IMR-90 (cell line): ENCODE measurements at regions not wholly inside any gene's neighbourhood (a gene's known extent, or its start where the extent isn't known, plus 50 kb on each side); places are given as distances from the start of the nearest gene placed in this dataset.

Source experiments
- ATAC-seq: fragments of 200-7000 bp; cut with Tn5 transposase; 2 replicates; pipeline ENCODE4 v1.9.1; 2020; ENCODE audit warnings: low read depth, mild to moderate bottlenecking, moderate library complexity
- BruUV-seq: library from RNA; stranded (reverse); fragments of 400-500 nt; replicated peaks from 2 replicates; lab custom pipeline; 2021; lab: Mats Ljungman, UMichigan
- CTCF ChIA-PET: fragments of 300-600 bp; formaldehyde crosslinking; extraction: SDS; loops from one replicate; lab custom pipeline; 2021; ENCODE audit warnings: antibody characterized with exemption; lab: Yijun Ruan, JAX
- POLR2A ChIA-PET: fragments of 300-600 bp; sonication (Branson Sonifier 250); formaldehyde crosslinking; loops from one replicate; lab custom pipeline; 2022; ENCODE audit warnings: antibody characterized with exemption; ENCODE audit not compliant: unreplicated experiment; lab: Charles Lee
- DNase-seq: peaks from one replicate; pipeline ENCODE4 v3.0.0; 2013
- H2AFZ ChIP-seq: replicated peaks from 2 replicates; pipeline ENCODE3; 2013; ENCODE audit warnings: low read length, mild to moderate bottlenecking; ENCODE audit not compliant: poor library complexity
- H2AK5ac ChIP-seq: 2 replicates; pipeline ENCODE4 v1.6.1; 2013; ENCODE audit warnings: low read depth, low read length, inconsistent platforms
- H2AK9ac ChIP-seq: replicated peaks from 2 replicates; pipeline ENCODE3; 2013; ENCODE audit warnings: mild to moderate bottlenecking, low read depth, low read length, moderate library complexity; ENCODE audit not compliant: poor library complexity
- H2BK120ac ChIP-seq: 2 replicates; pipeline ENCODE4 v1.6.1; 2013; ENCODE audit warnings: low read depth, low read length, inconsistent platforms
- H2BK15ac ChIP-seq: 3 replicates; pipeline ENCODE4 v1.6.1; 2013; ENCODE audit warnings: low read depth, low read length, inconsistent platforms
- H2BK20ac ChIP-seq: 2 replicates; pipeline ENCODE4 v1.6.1; 2013; ENCODE audit warnings: low read depth, mild to moderate bottlenecking, inconsistent platforms, low read length, moderate library complexity
- H2BK5ac ChIP-seq: 2 replicates; pipeline ENCODE4 v1.6.1; 2013; ENCODE audit warnings: mild to moderate bottlenecking, low read depth, low read length, inconsistent platforms; ENCODE audit not compliant: poor library complexity, severe bottlenecking
- H3K14ac ChIP-seq: replicated peaks from 2 replicates; pipeline ENCODE4 v1.6.1; 2013; ENCODE audit warnings: low read depth, low read length, inconsistent platforms
- H3K18ac ChIP-seq: 2 replicates; pipeline ENCODE4 v1.6.1; 2013; ENCODE audit warnings: low read depth, low read length, control low read depth
- H3K23ac ChIP-seq: 2 replicates; pipeline ENCODE4 v1.6.1; 2013; ENCODE audit warnings: low read depth, low read length, inconsistent platforms
- H3K27ac ChIP-seq: 2 replicates; pipeline ENCODE4 v1.5.1; 2013; ENCODE audit warnings: mild to moderate bottlenecking, control low read depth, low read length; ENCODE audit not compliant: insufficient read depth
- H3K27me3 ChIP-seq: 2 replicates; pipeline ENCODE4 v1.6.1; 2013; ENCODE audit warnings: low read length; ENCODE audit not compliant: control insufficient read depth, insufficient read depth
- H3K36me3 ChIP-seq: 2 replicates; pipeline ENCODE4 v1.6.1; 2013; ENCODE audit warnings: low read length, mixed read lengths; ENCODE audit not compliant: control insufficient read depth, insufficient read depth
- H3K4ac ChIP-seq: 2 replicates; pipeline ENCODE4 v1.6.1; 2013; ENCODE audit warnings: low read depth, low read length, inconsistent platforms
- H3K4me1 ChIP-seq: 2 replicates; pipeline ENCODE4 v1.6.1; 2013; ENCODE audit warnings: low read length, mixed read lengths; ENCODE audit not compliant: control insufficient read depth, insufficient read depth
- H3K4me2 ChIP-seq: 2 replicates; pipeline ENCODE4 v1.6.1; 2013; ENCODE audit warnings: low read depth, mild to moderate bottlenecking, control low read depth, low read length, moderate library complexity
- H3K4me3 ChIP-seq: 2 replicates; pipeline ENCODE4 v1.5.1; 2013; ENCODE audit warnings: low read depth, mild to moderate bottlenecking, control low read depth, low read length, moderate library complexity; ENCODE audit not compliant: insufficient read depth
- H3K56ac ChIP-seq: 2 replicates; pipeline ENCODE4 v1.6.1; 2013; ENCODE audit warnings: low read length, inconsistent platforms; ENCODE audit not compliant: insufficient read depth; ENCODE audit errors: extremely low read depth
- H3K79me1 ChIP-seq, 2 experiments: 2 replicates each; pipeline ENCODE4 v1.6.1; 2013; ENCODE audit warnings: low read length in 2 of 2, inconsistent platforms in 1 of 2, low read depth in 1 of 2
- H3K9ac ChIP-seq: 2 replicates; pipeline ENCODE4 v1.6.1; 2013; ENCODE audit warnings: low read depth, low read length, control low read depth
- H3K9me1 ChIP-seq: 2 replicates; pipeline ENCODE4 v1.6.1; 2013; ENCODE audit warnings: low read length, inconsistent platforms; ENCODE audit not compliant: insufficient read depth
- H3K9me3 ChIP-seq: 2 replicates; pipeline ENCODE4 v1.6.1; 2013; ENCODE audit warnings: low read length; ENCODE audit not compliant: control insufficient read depth, insufficient read depth
- H4K20me1 ChIP-seq: 2 replicates; pipeline ENCODE4 v1.6.1; 2013; ENCODE audit warnings: low read length, inconsistent platforms; ENCODE audit not compliant: insufficient read depth
- H4K5ac ChIP-seq: 2 replicates; pipeline ENCODE4 v1.6.1; 2013; ENCODE audit warnings: mild to moderate bottlenecking, low read depth, low read length, control low read depth
- H4K8ac ChIP-seq, 2 experiments: 2 replicates each; pipeline ENCODE4 v1.6.1; 2013; ENCODE audit warnings: low read depth in 2 of 2, low read length in 2 of 2, control low read depth in 1 of 2, inconsistent platforms in 1 of 2
- H4K91ac ChIP-seq: 2 replicates; pipeline ENCODE4 v1.6.1; 2013; ENCODE audit warnings: low read depth, low read length, inconsistent platforms; ENCODE audit not compliant: insufficient read depth
- BHLHE40 ChIP-seq: fragments of 150-350 bp; IDR thresholded peaks from 2 replicates; pipeline ENCODE4 v1.6.1; 2016; ENCODE audit warnings: mild to moderate bottlenecking, low read depth, low read length
- MAFK ChIP-seq: IDR thresholded peaks from 2 replicates; pipeline ENCODE4 v1.6.1; 2012; ENCODE audit warnings: low read depth, low read length, improper control_type of control experiment
- NFE2L2 ChIP-seq: fragments of 150-350 bp; IDR thresholded peaks from 2 replicates; pipeline ENCODE4 v1.6.1; 2016; ENCODE audit warnings: low read depth, mild to moderate bottlenecking, low read length
- POLR2A ChIP-seq: IDR thresholded peaks from 2 replicates; pipeline ENCODE4 v1.6.1; 2012; ENCODE audit warnings: mild to moderate bottlenecking, low read depth, low read length
- WGBS, 2 experiments: methylation state at CpG; one replicate each; pipeline versions ENCODE4 v1.1.5 to v1.1.7; 2013; ENCODE audit warnings: missing lambda C conversion rate in 2 of 2; ENCODE audit not compliant: insufficient read length in 1 of 2; ENCODE audit errors: extremely low coverage in 2 of 2; 5-methylcytosine and 5-hydroxymethylcytosine counted together
- dilution Hi-C: fragments of 300-500 bp; cut with HindIII; formaldehyde crosslinking; loops from one replicate; pipeline ENCODE4 v1.14.3; 2018; ENCODE audit warnings: low sequenced_read_pairs; ENCODE audit not compliant: unreplicated experiment
- in situ Hi-C: fragments of 300-500 bp; cut with MboI; formaldehyde crosslinking; loops from 3 replicates; pipeline ENCODE4 v1.14.3; 2019; ENCODE audit warnings: low sequenced_read_pairs, inconsistent platforms, mixed read lengths
- intact Hi-C: fragments of 100-400 bp; cut with micrococcal nuclease; formaldehyde crosslinking; loops from 2 replicates; pipeline ENCODE4 v1.10.0; 2022
- TF ChIP-seq, protein P1 (sequence below): fragments of 150-350 bp; IDR thresholded peaks from 2 replicates; pipeline ENCODE4 v1.6.1; 2017; ENCODE audit warnings: mild to moderate bottlenecking, antibody characterized with exemption, low read length, low read depth

- no TSS peak for BruUV-seq
Measured at GRCh38 chr2:184169366-184169765, 429.0 kb upstream of the ZNF804A start.

More at GRCh38 chr2:184169366-184169765, 429.0 kb upstream of the ZNF804A start:
- no peak overlapping the region for H4K8ac ChIP-seq
- H3K36me3 ChIP-seq, result no peaks in the 10 kb centered on the region
- no peak overlapping the region for H2BK15ac ChIP-seq
- no peak overlapping the region for H4K5ac ChIP-seq
- no peak overlapping the region for H3K23ac ChIP-seq
- H2AFZ ChIP-seq, result no peak overlapping the region
- no peak overlapping the region for H3K18ac ChIP-seq
- dilution Hi-C loops (no loop called here), intact Hi-C loops (no loop called here), in situ Hi-C loops (no loop called here)
- no peaks in the 10 kb centered on the region for H4K20me1 ChIP-seq
- no peak overlapping the region for H3K4me2 ChIP-seq
- H3K9me1 ChIP-seq, result no peaks in the 10 kb centered on the region
- H3K4me1 ChIP-seq, result no peaks in the 10 kb centered on the region
- H2BK20ac ChIP-seq, result no peak overlapping the region
- H4K91ac ChIP-seq, result no peak overlapping the region
- H3K4me3 ChIP-seq, result no peak overlapping the region
- no peak overlapping the region for H3K56ac ChIP-seq
- H3K4ac ChIP-seq, result no peak overlapping the region
- no peaks in the 10 kb centered on the region for H3K27me3 ChIP-seq
- H2AK5ac ChIP-seq, result no peak overlapping the region
- H2AK9ac ChIP-seq, result no peak overlapping the region
- WGBS, 2 experiments, result 20% methylated on average over 1 of the region's 4 CpGs; no CpG with 5 or more reads in 1 of the 2 experiments
- DNase-seq, result no peak
- H3K9me3 ChIP-seq, result peaks cover 5% of the 10 kb centered on the region; the same call in 1 of the 2 replicates
- TF ChIP-seq MAFK (no peak), BHLHE40 (no peak), NFE2L2 (no peak), POLR2A (no peak)
- TF ChIP-seq, protein P1, sequence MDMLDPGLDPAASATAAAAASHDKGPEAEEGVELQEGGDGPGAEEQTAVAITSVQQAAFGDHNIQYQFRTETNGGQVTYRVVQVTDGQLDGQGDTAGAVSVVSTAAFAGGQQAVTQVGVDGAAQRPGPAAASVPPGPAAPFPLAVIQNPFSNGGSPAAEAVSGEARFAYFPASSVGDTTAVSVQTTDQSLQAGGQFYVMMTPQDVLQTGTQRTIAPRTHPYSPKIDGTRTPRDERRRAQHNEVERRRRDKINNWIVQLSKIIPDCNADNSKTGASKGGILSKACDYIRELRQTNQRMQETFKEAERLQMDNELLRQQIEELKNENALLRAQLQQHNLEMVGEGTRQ, result no peak
- no peak overlapping the region for H2BK120ac ChIP-seq
- no peak overlapping the region for H3K14ac ChIP-seq
- H2BK5ac ChIP-seq, result no peak overlapping the region
- no peak overlapping the region for H3K9ac ChIP-seq
- H3K27ac ChIP-seq, result no peak overlapping the region
- ChIA-PET POLR2A (no interaction called here), CTCF (no interaction called here)
- ATAC-seq, result no peak
- no peaks in the 10 kb centered on the region for H3K79me1 ChIP-seq
